Suprapubic skin (tissue), 3 donors: ENCODE measurements at regions not wholly inside any gene's neighbourhood (a gene's known extent, or its start where the extent isn't known, plus 50 kb on each side); places are given as distances from the start of the nearest gene placed in this dataset.

ENCODE experiments used
- EP300 ChIP-seq: sonication (generic); formaldehyde crosslinking; IDR thresholded peaks from one replicate; pipeline ENCODE4 v1.6.1; 2017; ENCODE audit warnings: antibody characterized with exemption
- POLR2A ChIP-seq, 2 donors: fragments of 450-650 bp; IDR thresholded peaks; one replicate each; pipeline ENCODE4 v1.6.1; 2017; ENCODE audit warnings: antibody characterized with exemption in 2 of 2, mild to moderate bottlenecking in 2 of 2, moderate library complexity in 2 of 2
- TF ChIP-seq, protein P1 (sequence below), 2 donors: fragments of 200-600 bp in 1 of 2; fragments of 450-650 bp in 1 of 2; sonication (generic) in 1 of 2; IDR thresholded peaks; one replicate each; pipeline ENCODE4 v1.5.1; 2016 to 2019; ENCODE audit warnings: antibody characterized with exemption in 2 of 2, mild to moderate bottlenecking in 1 of 2, moderate library complexity in 1 of 2

DNA sequence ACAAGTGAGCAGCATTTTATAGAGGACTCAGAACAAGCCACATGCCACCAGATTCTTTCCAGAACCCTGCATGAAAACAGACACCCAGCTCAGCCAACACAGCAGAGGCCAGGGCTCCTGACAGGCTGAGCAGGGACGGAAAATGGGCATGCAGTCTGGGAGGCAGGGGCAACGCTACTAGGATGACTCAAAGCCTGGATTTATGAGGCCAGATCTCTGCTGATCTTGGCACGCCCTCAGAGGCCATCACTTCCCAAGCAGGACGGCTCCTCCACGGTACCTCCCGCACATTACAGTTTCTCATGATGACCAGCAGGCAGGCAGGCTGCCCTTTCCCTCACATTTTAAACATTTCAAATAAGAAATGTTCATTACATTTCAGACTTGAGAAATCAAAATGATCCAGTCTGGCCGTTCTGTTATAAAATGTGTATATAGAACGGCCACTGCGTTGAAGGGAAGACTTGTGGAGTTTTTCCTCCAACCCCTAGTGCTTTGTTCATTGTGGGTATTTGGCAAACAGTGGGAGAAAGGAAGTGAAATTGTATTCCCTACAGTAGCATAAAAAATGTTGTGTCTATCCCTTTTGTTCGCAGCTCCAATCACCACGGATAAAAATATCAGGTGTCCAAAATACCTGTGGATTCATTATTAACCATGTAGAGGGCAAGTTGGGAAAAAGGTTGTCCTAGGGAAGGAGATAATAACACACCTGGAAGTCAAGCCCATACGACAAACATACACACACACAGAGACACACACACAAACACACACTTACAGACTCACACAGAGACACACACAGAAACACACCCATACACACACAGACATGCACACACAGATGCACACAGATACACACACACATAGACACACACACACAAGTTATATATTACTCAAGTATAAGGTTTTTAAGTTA, 64.8 kb upstream of the ADAMTS18 start:
- no peak for TF ChIP-seq POLR2A (IDR thresholded peaks at IDR 0.05)
- TF ChIP-seq EP300: no peak
- TF ChIP-seq, protein P1, sequence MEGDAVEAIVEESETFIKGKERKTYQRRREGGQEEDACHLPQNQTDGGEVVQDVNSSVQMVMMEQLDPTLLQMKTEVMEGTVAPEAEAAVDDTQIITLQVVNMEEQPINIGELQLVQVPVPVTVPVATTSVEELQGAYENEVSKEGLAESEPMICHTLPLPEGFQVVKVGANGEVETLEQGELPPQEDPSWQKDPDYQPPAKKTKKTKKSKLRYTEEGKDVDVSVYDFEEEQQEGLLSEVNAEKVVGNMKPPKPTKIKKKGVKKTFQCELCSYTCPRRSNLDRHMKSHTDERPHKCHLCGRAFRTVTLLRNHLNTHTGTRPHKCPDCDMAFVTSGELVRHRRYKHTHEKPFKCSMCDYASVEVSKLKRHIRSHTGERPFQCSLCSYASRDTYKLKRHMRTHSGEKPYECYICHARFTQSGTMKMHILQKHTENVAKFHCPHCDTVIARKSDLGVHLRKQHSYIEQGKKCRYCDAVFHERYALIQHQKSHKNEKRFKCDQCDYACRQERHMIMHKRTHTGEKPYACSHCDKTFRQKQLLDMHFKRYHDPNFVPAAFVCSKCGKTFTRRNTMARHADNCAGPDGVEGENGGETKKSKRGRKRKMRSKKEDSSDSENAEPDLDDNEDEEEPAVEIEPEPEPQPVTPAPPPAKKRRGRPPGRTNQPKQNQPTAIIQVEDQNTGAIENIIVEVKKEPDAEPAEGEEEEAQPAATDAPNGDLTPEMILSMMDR (IDR thresholded peaks at IDR 0.05): no peak
